K562 (cell line): ENCODE measurements at regions not wholly inside any gene's neighbourhood (a gene's known extent, or its start where the extent isn't known, plus 50 kb on each side); places are given as distances from the start of the nearest gene placed in this dataset.

Source experiments
- ATAC-seq: fragments of 200-7000 bp; cut with Tn5 transposase; 3 replicates; pipeline ENCODE4 v1.9.1; 2020; ENCODE audit warnings: moderate library complexity
- BruUV-seq: library from RNA; stranded (reverse); fragments of 400-500 nt; replicated peaks from 2 replicates; lab custom pipeline; 2021; lab: Mats Ljungman, UMichigan
- CTCF ChIA-PET: fragments of 300-600 bp; formaldehyde crosslinking; extraction: SDS; loops from one replicate; lab custom pipeline; 2021; ENCODE audit warnings: low intra/inter-chr PET ratio; lab: Yijun Ruan, JAX
- POLR2A ChIA-PET: fragments of 300-600, 350-650 bp; sonication (Branson Sonifier 250); formaldehyde crosslinking; extraction: SDS; loops from one replicate; lab custom pipeline; 2021; ENCODE audit warnings: antibody characterized with exemption, inconsistent platforms; lab: Yijun Ruan, JAX
- DNase-seq, 4 experiments: peaks; one replicate each; pipeline versions ENCODE4 v3.0.0 to v3.0.0-alpha.2; 2011 to 2018; ENCODE audit warnings: low spot score in 3 of 4, mixed read lengths in 3 of 4; ENCODE audit errors: extremely low read depth in 1 of 4
- FAIRE-seq: peaks from 2 replicates; lab custom pipeline; 2011; peaks lifted over from hg19 to GRCh38; lab: Jason Lieb, UNC
- H2AFZ ChIP-seq: 2 replicates; pipeline ENCODE4 v1.6.0; 2011; ENCODE audit warnings: low read depth, low read length, control low read depth, inconsistent platforms
- H3K27ac ChIP-seq: fragments of 200-600 bp; 3 replicates; pipeline ENCODE4 v1.8.0; 2011; ENCODE audit warnings: low read depth, mild to moderate bottlenecking, control low read depth, inconsistent platforms, low read length, moderate library complexity, mixed read lengths; ENCODE audit errors: extremely low read depth
- H3K27me3 ChIP-seq, 2 experiments: fragments of 300-600 bp in 1 of 2; 2 replicates in 1 of 2; 3 replicates in 1 of 2; pipeline versions ENCODE4 v1.6.0 to v1.8.0; 2011; ENCODE audit warnings: inconsistent platforms in 2 of 2, low read length in 2 of 2, mild to moderate bottlenecking in 1 of 2, mixed read lengths in 1 of 2, moderate library complexity in 1 of 2; ENCODE audit not compliant: control insufficient read depth in 2 of 2, insufficient read depth in 2 of 2
- H3K36me3 ChIP-seq: fragments of 300-600 bp; 3 replicates; pipeline ENCODE4 v1.8.0; 2011; ENCODE audit warnings: mild to moderate bottlenecking, low read length, inconsistent platforms; ENCODE audit not compliant: control insufficient read depth, insufficient read depth
- H3K4me1 ChIP-seq, 2 experiments: fragments of 200-600 bp in 1 of 2; replicated peaks in 1 of 2; 2 replicates in 1 of 2; 3 replicates in 1 of 2; pipeline versions ENCODE4 v1.5.1 to v1.8.0; 2011; ENCODE audit warnings: inconsistent platforms in 2 of 2, low read length in 2 of 2, mild to moderate bottlenecking in 1 of 2, mixed read lengths in 1 of 2, moderate library complexity in 1 of 2; ENCODE audit not compliant: control insufficient read depth in 2 of 2, insufficient read depth in 2 of 2
- H3K4me2 ChIP-seq: 2 replicates; pipeline ENCODE4 v1.6.1; 2011; ENCODE audit warnings: low read length, control low read depth, inconsistent platforms, mixed read lengths; ENCODE audit not compliant: insufficient read depth
- H3K4me3 ChIP-seq: fragments of 200-600 bp; sonication (generic), shearing (Covaris generic); 2 replicates; pipeline ENCODE4 v1.5.1; 2016; ENCODE audit warnings: control low read depth, inconsistent platforms
- H3K79me2 ChIP-seq: fragments of 200-600 bp; 3 replicates; pipeline ENCODE4 v1.8.0; 2011; ENCODE audit warnings: low read length, inconsistent platforms; ENCODE audit not compliant: control insufficient read depth, insufficient read depth
- H3K9ac ChIP-seq, 2 experiments: 2 replicates each; pipeline versions ENCODE4 v1.6.0 to v1.6.1; 2011; ENCODE audit warnings: low read depth in 2 of 2, low read length in 2 of 2, control low read depth in 1 of 2, inconsistent platforms in 1 of 2, mild to moderate bottlenecking in 1 of 2, mixed read lengths in 1 of 2; ENCODE audit not compliant: insufficient read depth in 1 of 2
- H3K9me1 ChIP-seq: one replicate; pipeline ENCODE4 v1.6.0; 2011; ENCODE audit warnings: inconsistent platforms, mild to moderate bottlenecking, low read length, moderate library complexity; ENCODE audit not compliant: control insufficient read depth, insufficient read depth
- H3K9me3 ChIP-seq: replicated peaks from 2 replicates; pipeline ENCODE4 v1.5.1; 2011; ENCODE audit warnings: low read depth, low read length, inconsistent platforms; ENCODE audit not compliant: control insufficient read depth, insufficient read depth
- H4K20me1 ChIP-seq: replicated peaks from 2 replicates; pipeline ENCODE4 v1.6.1; 2011; ENCODE audit warnings: low read length, inconsistent platforms, mixed read lengths; ENCODE audit not compliant: control insufficient read depth, insufficient read depth
- ATF7 ChIP-seq: fragments of 450-650 bp; IDR thresholded peaks from 2 replicates; pipeline ENCODE4 v1.7.1; 2014; ENCODE audit warnings: mild to moderate bottlenecking, moderate library complexity
- BRD4 ChIP-seq: fragments of 200-600 bp; sonication (generic); IDR thresholded peaks from 2 replicates; pipeline ENCODE4 v1.6.1; 2017; ENCODE audit warnings: inconsistent platforms
- CAMTA2 ChIP-seq: fragments of 250-450 bp; sonication (Bioruptor Pico); conservative IDR thresholded peaks from 2 replicates; pipeline ENCODE4 v1.5.1; 2022
- MEF2D ChIP-seq: conservative IDR thresholded peaks from 2 replicates; pipeline ENCODE4 v1.6.1; 2016; ENCODE audit warnings: low read depth, missing genetic modification characterization, missing compliant biosample characterization
- RHOXF2B ChIP-seq: fragments of 250-450 bp; sonication (Bioruptor Pico); conservative IDR thresholded peaks from 2 replicates; pipeline ENCODE4 v1.5.1; 2021
- SNRNP70 ChIP-seq: fragments of 200-400 bp; formaldehyde crosslinking; optimal IDR thresholded peaks from 2 replicates; pipeline ENCODE3; 2017; ENCODE audit warnings: low read depth, low read length
- XRCC3 ChIP-seq: fragments of 450-650 bp; IDR thresholded peaks from 2 replicates; pipeline ENCODE4 v1.6.1; 2017; ENCODE audit warnings: mild to moderate bottlenecking, moderate library complexity
- WGBS: fragments of 100-300 bp; shearing (Covaris generic); methylation state at CpG from one replicate; pipeline ENCODE4 v1.1.6; 2016; ENCODE audit warnings: low coverage, mixed read lengths; ENCODE audit not compliant: insufficient coverage; ENCODE audit errors: missing lambda C conversion rate; 5-methylcytosine and 5-hydroxymethylcytosine counted together
- in situ Hi-C: fragments of 300-500 bp; cut with MboI; formaldehyde crosslinking; loops from 4 replicates; pipeline ENCODE4 v1.15.0; 2018; ENCODE audit warnings: inconsistent platforms, mixed read lengths
- intact Hi-C: fragments of 100-400 bp; cut with micrococcal nuclease; formaldehyde crosslinking; loops from 2 replicates; pipeline ENCODE4 v1.14.2; 2022
- TF ChIP-seq, protein P1 (sequence below): sonication (generic); formaldehyde crosslinking; IDR thresholded peaks from 2 replicates; pipeline ENCODE4 v1.8.0; 2023; ENCODE audit warnings: mild to moderate bottlenecking, missing genetic modification reagents

DNA sequence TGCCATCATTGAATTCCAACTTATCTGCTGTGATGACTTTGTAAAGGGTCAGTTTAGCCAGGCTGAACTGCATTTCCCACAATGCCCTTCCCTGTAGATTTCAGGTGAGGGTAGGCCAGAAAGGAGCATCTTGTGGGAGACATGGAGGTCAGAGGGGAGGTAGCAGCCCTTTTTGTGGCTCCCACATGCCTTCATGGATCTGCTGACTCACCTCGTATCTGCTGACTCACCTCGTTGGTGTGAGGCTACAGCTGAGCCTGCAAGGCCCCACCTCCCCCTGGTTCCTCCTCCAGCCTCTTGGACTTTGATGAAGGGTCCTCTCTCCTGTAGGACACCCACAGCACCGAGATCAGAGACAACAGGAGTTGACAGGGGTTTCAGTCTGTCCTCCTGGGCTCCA lies 102.5 kb downstream of the SALL1 start (continued):
- no peak for TF ChIP-seq XRCC3

DNA sequence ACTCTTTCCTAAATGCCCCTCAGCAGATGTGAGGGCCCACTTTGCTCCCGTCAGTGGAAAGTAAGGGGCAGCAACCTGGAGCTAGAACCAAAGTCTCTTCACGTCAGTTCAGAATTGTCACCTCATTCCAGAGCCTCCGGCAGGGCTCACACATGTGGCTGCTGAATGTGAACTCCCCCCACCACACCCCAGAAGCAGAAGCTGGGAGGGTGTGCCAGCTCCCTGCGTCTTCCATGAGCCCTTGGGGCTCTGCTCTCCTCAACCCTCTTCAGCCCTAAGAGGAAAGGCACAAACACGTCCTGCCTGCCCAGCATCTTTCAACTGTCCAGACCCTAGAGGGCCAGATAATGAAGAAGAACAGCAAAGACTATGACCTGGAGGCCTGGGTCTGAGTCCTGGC lies 105.3 kb downstream of the SALL1 start:
- ChIA-PET POLR2A (no interaction called here), CTCF (no interaction called here)
- H4K20me1 ChIP-seq: no peaks in the 10 kb centered on the region
- no peak overlapping the region for H3K9ac ChIP-seq
- TF ChIP-seq ATF7: no peak
- ATAC-seq (no peak), DNase-seq (no peak), FAIRE-seq (no peak)
- H3K79me2 ChIP-seq: no peaks in the 10 kb centered on the region
- no peaks in the 10 kb centered on the region for H3K9me1 ChIP-seq
- in situ Hi-C loops (no loop called here), intact Hi-C loops (no loop called here)
- H3K36me3 ChIP-seq: no peaks in the 10 kb centered on the region
- H3K4me1 ChIP-seq: peaks cover 6 to 7% of the 10 kb centered on the region in 2 experiments; a peak in 2 of 5 replicates
- H3K4me3 ChIP-seq: no peak overlapping the region
- BruUV-seq: no TSS peak
- 14% methylated on average over 5 of the region's 5 CpGs for WGBS
- no peak overlapping the region for H3K27ac ChIP-seq
- no peak overlapping the region for H2AFZ ChIP-seq
- no peak overlapping the region for H3K4me2 ChIP-seq
- no peaks in the 10 kb centered on the region; a peak in 1 of 5 replicates for H3K27me3 ChIP-seq
- no peaks in the 10 kb centered on the region for H3K9me3 ChIP-seq

DNA sequence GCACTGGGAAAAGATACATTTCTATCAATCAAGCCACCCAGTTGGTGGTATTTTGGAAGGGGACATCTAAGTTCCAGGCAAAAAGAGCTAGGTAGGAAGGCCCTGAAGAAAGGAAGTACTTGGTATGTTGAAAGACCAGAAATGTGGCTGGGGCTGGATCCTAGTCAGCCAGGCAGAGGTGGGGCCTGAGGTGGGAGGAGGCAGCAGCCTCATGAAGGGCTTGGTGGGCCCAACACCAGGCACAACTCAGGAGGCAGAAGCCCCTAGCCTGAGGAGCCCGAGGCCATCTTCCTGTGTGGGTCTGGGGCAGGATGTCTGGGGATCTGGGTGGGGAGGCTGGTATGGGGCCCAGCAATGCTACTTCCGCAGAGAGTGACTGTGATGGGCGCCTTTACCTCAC lies 105.9 kb downstream of the SALL1 start:
- Histone ChIP-seq H3K36me3 (no peaks in the 10 kb centered on the region), H3K4me2 (no peak overlapping the region), H3K27ac (no peak overlapping the region), H3K9ac (no peak overlapping the region; a peak in 1 of 4 replicates), H3K27me3 (no peaks in the 10 kb centered on the region; a peak in 1 of 5 replicates), H3K4me3 (no peak overlapping the region), H3K9me3 (no peaks in the 10 kb centered on the region), H3K4me1 (peaks cover 6 to 7% of the 10 kb centered on the region in 2 experiments; a peak in 2 of 5 replicates), H3K9me1 (no peaks in the 10 kb centered on the region), H4K20me1 (no peaks in the 10 kb centered on the region), H2AFZ (no peak overlapping the region), H3K79me2 (no peaks in the 10 kb centered on the region)
- DNase-seq (no peak), ATAC-seq (no peak), FAIRE-seq (no peak)
- intact Hi-C loops: no loop called here
- ChIA-PET CTCF (no interaction called here), POLR2A (interaction anchor here (1.2 kb wide), 1 partner anchor 10 kb away, joined by 5 read pairs; no protein-coding TSS in a partner anchor)
- no peak for TF ChIP-seq MEF2D (tag)
- TF ChIP-seq RHOXF2B (CRISPR knock-in tag): no peak
- no peak for TF ChIP-seq BRD4
- no peak for TF ChIP-seq CAMTA2 (CRISPR knock-in tag)
- TF ChIP-seq SNRNP70: no peak
- TF ChIP-seq, protein P1, sequence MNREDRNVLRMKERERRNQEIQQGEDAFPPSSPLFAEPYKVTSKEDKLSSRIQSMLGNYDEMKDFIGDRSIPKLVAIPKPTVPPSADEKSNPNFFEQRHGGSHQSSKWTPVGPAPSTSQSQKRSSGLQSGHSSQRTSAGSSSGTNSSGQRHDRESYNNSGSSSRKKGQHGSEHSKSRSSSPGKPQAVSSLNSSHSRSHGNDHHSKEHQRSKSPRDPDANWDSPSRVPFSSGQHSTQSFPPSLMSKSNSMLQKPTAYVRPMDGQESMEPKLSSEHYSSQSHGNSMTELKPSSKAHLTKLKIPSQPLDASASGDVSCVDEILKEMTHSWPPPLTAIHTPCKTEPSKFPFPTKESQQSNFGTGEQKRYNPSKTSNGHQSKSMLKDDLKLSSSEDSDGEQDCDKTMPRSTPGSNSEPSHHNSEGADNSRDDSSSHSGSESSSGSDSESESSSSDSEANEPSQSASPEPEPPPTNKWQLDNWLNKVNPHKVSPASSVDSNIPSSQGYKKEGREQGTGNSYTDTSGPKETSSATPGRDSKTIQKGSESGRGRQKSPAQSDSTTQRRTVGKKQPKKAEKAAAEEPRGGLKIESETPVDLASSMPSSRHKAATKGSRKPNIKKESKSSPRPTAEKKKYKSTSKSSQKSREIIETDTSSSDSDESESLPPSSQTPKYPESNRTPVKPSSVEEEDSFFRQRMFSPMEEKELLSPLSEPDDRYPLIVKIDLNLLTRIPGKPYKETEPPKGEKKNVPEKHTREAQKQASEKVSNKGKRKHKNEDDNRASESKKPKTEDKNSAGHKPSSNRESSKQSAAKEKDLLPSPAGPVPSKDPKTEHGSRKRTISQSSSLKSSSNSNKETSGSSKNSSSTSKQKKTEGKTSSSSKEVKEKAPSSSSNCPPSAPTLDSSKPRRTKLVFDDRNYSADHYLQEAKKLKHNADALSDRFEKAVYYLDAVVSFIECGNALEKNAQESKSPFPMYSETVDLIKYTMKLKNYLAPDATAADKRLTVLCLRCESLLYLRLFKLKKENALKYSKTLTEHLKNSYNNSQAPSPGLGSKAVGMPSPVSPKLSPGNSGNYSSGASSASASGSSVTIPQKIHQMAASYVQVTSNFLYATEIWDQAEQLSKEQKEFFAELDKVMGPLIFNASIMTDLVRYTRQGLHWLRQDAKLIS: no peak
- in situ Hi-C loops: no loop called here
- no TSS peak for BruUV-seq
- 0% methylated on average over 3 of the region's 3 CpGs for WGBS
